RWPE1 (cell line): ENCODE measurements at regions not wholly inside any gene's neighbourhood (a gene's known extent, or its start where the extent isn't known, plus 50 kb on each side); places are given as distances from the start of the nearest gene placed in this dataset.

Experiments
- CTCF ChIA-PET: fragments of 350-600 bp; sonication (Branson Sonifier 250); formaldehyde crosslinking; extraction: SDS; loops from one replicate; lab custom pipeline; 2021; lab: Yijun Ruan, JAX
- POLR2A ChIA-PET: fragments of 400-600 bp; formaldehyde crosslinking; extraction: SDS; loops from one replicate; lab custom pipeline; 2020; ENCODE audit warnings: antibody characterized with exemption; ENCODE audit not compliant: low non-redundant PET; lab: Yijun Ruan, JAX
- DNase-seq: peaks from one replicate; pipeline ENCODE4 v3.0.0; 2012; ENCODE audit warnings: low spot score
- H3K27ac ChIP-seq: fragments of 450-650 bp; 2 replicates; pipeline ENCODE4 v1.5.1; 2017
- TF ChIP-seq, protein P1 (sequence below): fragments of 450-650 bp; conservative IDR thresholded peaks from 2 replicates; pipeline ENCODE4 v1.5.1; 2017; ENCODE audit warnings: low read depth, mild to moderate bottlenecking

DNA sequence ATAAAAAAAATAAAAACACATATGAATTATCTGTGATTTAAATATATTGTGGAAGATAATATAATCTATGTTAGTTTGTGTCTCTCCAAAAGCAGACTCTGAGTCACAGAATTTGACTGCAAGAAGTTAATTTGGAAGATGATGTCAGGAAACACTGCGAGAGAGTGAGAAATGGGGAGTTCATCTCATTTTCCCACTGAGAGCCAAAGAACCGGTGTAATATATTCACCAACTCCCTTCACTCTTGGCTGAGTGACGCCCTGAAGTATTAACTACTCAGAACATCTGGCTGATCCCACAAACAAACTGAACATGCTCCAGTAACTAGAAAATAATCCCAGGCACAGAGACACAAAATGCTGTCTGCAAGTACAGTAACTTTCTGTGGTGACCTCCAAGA, 345.8 kb upstream of the SPANXN1 start:
- TF ChIP-seq, protein P1, sequence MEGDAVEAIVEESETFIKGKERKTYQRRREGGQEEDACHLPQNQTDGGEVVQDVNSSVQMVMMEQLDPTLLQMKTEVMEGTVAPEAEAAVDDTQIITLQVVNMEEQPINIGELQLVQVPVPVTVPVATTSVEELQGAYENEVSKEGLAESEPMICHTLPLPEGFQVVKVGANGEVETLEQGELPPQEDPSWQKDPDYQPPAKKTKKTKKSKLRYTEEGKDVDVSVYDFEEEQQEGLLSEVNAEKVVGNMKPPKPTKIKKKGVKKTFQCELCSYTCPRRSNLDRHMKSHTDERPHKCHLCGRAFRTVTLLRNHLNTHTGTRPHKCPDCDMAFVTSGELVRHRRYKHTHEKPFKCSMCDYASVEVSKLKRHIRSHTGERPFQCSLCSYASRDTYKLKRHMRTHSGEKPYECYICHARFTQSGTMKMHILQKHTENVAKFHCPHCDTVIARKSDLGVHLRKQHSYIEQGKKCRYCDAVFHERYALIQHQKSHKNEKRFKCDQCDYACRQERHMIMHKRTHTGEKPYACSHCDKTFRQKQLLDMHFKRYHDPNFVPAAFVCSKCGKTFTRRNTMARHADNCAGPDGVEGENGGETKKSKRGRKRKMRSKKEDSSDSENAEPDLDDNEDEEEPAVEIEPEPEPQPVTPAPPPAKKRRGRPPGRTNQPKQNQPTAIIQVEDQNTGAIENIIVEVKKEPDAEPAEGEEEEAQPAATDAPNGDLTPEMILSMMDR, result no peak
- DNase-seq, result no peak
- POLR2A ChIA-PET, result no interaction called here
- no peak overlapping the region for H3K27ac ChIP-seq
- CTCF ChIA-PET, result no interaction called here

DNA sequence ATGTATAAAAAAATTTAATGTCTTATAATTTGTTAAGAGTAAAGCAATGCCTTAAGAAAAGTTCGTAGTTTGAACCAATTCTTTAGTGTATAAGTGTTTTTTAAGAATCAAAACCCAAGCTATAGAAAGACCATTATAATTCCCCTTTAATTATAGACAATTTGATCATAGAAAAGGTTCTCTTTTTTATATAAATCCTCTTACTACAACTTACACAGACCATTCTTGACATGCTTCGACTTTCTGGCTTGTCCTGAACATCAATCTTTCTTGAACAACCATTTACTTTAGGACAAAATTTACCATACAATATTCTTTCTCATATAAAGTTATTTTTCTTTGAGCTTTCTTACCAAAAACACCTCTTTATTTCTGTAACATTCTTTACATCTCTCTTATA, 330.5 kb upstream of the SPANXN1 start:
- TF ChIP-seq, protein P1, result no peak
- DNase-seq, result no peak
- H3K27ac ChIP-seq, result no peak overlapping the region
- ChIA-PET POLR2A (no interaction called here), CTCF (interaction anchor here (0.6 kb wide), 1 partner anchor 228 kb away, joined by 3 read pairs; no protein-coding TSS in a partner anchor)

DNA sequence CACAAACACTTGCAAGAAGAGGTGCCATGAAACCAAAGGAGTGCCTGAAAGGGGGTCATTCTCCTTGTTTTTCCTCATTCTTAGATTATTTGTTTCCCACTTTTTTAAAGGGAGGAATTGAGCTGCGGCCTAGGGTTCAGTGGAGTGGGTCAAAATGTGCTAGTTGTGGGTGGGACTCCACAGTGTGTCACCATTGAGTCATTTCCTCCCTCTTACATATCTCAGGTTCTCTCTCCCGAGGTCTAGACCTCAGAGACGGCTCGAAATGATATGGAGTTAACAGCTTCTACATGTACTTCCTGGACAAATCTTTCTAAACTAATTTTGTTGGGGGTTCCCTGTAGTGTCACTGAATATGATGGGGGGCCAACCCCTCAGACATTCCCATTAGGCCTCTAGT, 328.4 kb upstream of the SPANXN1 start:
- TF ChIP-seq, protein P1, result no peak
- no peak for DNase-seq
- no peak overlapping the region for H3K27ac ChIP-seq
- ChIA-PET POLR2A (no interaction called here), CTCF (no interaction called here)

DNA sequence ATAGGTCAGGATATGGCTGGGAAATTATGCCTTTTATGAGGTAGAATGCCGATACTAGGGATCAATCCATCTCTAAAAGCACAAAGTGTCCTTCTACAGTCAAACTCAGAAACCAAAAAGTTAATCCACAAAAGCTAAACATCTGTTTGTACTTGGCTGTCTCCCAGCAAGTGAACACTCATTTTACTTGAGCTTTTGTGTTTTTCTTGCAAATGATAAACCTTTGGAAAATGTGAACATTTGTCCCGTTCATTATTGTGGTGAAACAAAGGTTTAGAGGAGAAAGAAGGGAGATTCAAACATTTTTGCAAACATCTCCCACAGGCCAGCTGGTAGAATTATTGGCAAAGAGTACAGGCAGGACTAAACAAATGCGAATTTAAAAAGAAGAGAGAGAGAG, 300.6 kb upstream of the SPANXN1 start:
- TF ChIP-seq, protein P1, result no peak
- no peak for DNase-seq
- no peak overlapping the region for H3K27ac ChIP-seq
- POLR2A ChIA-PET, result no interaction called here
- CTCF ChIA-PET, result no interaction called here
